Right lobe of liver (tissue), 6 donors: ENCODE measurements at regions not wholly inside any gene's neighbourhood (a gene's known extent, or its start where the extent isn't known, plus 50 kb on each side); places are given as distances from the start of the nearest gene placed in this dataset.

ENCODE experiments used
- ATAC-seq, 4 donors: fragments of 200-7000 bp; cut with Tn5 transposase; one replicate each; pipeline ENCODE4 v1.9.1; 2020; ENCODE audit warnings: mild to moderate bottlenecking in 4 of 4, moderate library complexity in 4 of 4
- DNase-seq, 3 donors: peaks; one replicate each; pipeline ENCODE4 v3.0.0-alpha.2; 2020
- H3K27ac ChIP-seq, 3 donors: fragments of 200-600 bp; one replicate each; pipeline ENCODE4 v1.8.0; 2022
- H3K27me3 ChIP-seq, 2 donors: fragments of 200-600 bp; one replicate each; pipeline ENCODE4 v1.8.0; 2022
- H3K36me3 ChIP-seq, 4 donors: fragments of 200-600 bp; sonication (generic) in 1 of 4; one replicate each; pipeline versions ENCODE4 v1.5.1 to v1.8.0; 2017 to 2022; ENCODE audit warnings: control low read depth in 1 of 4
- H3K4me1 ChIP-seq, 4 donors: fragments of 200-600 bp; sonication (generic) in 1 of 4; one replicate each; pipeline versions ENCODE4 v1.5.1 to v1.8.0; 2017 to 2022; ENCODE audit warnings: control low read depth in 1 of 4
- H3K4me3 ChIP-seq, 3 donors: fragments of 200-600 bp; one replicate each; pipeline ENCODE4 v1.8.0; 2022
- H3K9me3 ChIP-seq, 4 donors: fragments of 200-600 bp; sonication (generic) in 1 of 4; one replicate each; pipeline versions ENCODE4 v1.5.1 to v1.8.0; 2017 to 2022; ENCODE audit warnings: control low read depth in 1 of 4
- POLR2A ChIP-seq: fragments of 450-650 bp; IDR thresholded peaks from one replicate; pipeline ENCODE4 v1.6.1; 2017; ENCODE audit warnings: antibody characterized with exemption, mild to moderate bottlenecking
- WGBS: methylation state at CpG from one replicate; pipeline ENCODE4 v1.1.6; 2018; ENCODE audit warnings: low coverage, low lambda C conversion rate; ENCODE audit not compliant: insufficient coverage; ENCODE audit errors: missing lambda C conversion rate; 5-methylcytosine and 5-hydroxymethylcytosine counted together
- intact Hi-C, 2 donors: fragments of 100-400 bp; cut with DNase I; formaldehyde crosslinking; loops; one replicate each; pipeline versions ENCODE4 v1.11.2 to v1.14.1; 2022
- TF ChIP-seq, protein P1 (sequence below), 4 donors: fragments of 200-600 bp in 3 of 4; fragments of 450-650 bp in 1 of 4; IDR thresholded peaks; one replicate each; pipeline versions ENCODE4 v1.5.1 to v1.8.0; 2016 to 2022; ENCODE audit warnings: antibody characterized with exemption in 4 of 4, mild to moderate bottlenecking in 2 of 4
- donor health status: DM: no; HTN: yes; CAD: no.
- donor health status: DM: no; HTN: no; CAD: no.
- donor health status: DM: no; HTN: no; CAD: no.
- donor health status: DM: no; HTN: yes; CAD: no.
- donor health status: DM: no; HTN: yes; CAD: no.

DNA sequence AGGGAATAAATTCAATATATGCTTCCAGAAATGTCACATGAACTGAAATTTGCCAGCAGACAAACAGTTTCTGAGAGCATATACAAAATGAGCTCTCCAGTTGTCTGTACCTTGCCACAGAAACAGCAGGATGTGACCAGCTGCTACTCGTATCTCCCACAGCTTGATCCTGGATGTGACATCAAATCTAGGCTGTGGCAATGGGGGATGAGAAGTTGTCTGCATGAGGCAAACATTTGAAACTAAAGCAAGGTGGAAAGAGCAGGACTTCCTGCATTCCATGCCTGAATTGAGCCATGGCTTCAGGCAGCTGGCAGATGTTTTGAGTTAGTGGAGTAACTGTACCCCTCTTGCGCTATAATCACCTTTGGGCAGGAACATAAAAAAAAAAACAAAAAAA, 1724.0 kb downstream of the RPA4 start:
- no peaks in the 10 kb centered on the region for H3K9me3 ChIP-seq
- ATAC-seq (no peak), DNase-seq (no peak)
- WGBS, result 41% methylated on average over 2 of the region's 2 CpGs
- no peaks in the 10 kb centered on the region for H3K36me3 ChIP-seq
- H3K27ac ChIP-seq, result no peak overlapping the region
- H3K4me1 ChIP-seq, result no peaks in the 10 kb centered on the region
- no peak for TF ChIP-seq POLR2A
- TF ChIP-seq, protein P1, sequence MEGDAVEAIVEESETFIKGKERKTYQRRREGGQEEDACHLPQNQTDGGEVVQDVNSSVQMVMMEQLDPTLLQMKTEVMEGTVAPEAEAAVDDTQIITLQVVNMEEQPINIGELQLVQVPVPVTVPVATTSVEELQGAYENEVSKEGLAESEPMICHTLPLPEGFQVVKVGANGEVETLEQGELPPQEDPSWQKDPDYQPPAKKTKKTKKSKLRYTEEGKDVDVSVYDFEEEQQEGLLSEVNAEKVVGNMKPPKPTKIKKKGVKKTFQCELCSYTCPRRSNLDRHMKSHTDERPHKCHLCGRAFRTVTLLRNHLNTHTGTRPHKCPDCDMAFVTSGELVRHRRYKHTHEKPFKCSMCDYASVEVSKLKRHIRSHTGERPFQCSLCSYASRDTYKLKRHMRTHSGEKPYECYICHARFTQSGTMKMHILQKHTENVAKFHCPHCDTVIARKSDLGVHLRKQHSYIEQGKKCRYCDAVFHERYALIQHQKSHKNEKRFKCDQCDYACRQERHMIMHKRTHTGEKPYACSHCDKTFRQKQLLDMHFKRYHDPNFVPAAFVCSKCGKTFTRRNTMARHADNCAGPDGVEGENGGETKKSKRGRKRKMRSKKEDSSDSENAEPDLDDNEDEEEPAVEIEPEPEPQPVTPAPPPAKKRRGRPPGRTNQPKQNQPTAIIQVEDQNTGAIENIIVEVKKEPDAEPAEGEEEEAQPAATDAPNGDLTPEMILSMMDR (IDR thresholded peaks at IDR 0.05), result no peak
- peaks cover 0 to 5% of the 10 kb centered on the region in 2 donors for H3K27me3 ChIP-seq
- intact Hi-C loops, result no loop called here
- no peak overlapping the region for H3K4me3 ChIP-seq

DNA sequence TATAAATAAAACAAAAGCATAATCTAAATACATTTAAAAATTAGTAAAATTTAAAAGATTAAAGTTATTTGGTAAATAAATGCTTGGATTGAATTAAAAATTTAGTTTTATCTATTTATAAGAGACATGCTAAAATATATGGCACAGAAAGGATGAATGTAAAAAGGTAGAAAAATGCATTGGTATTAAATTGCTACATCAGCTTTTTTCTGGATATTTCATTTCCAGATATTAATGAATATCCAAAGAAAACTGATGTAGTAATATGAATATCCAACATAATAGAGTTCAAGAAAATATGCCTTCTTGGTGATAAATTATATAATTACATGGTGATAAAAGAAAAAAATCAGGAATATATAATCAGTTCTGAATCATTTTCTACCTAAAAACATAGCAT, 1743.9 kb downstream of the RPA4 start:
- H3K27me3 ChIP-seq, result no peaks in the 10 kb centered on the region
- DNase-seq (no peak), ATAC-seq (no peak)
- H3K27ac ChIP-seq, result no peak overlapping the region
- H3K4me1 ChIP-seq, result no peaks in the 10 kb centered on the region
- H3K9me3 ChIP-seq, result no peaks in the 10 kb centered on the region
- H3K4me3 ChIP-seq, result no peak overlapping the region
- TF ChIP-seq, protein P1 (IDR thresholded peaks at IDR 0.05), result no peak
- TF ChIP-seq POLR2A, result no peak
- intact Hi-C loops, result no loop called here
- no peaks in the 10 kb centered on the region for H3K36me3 ChIP-seq

DNA sequence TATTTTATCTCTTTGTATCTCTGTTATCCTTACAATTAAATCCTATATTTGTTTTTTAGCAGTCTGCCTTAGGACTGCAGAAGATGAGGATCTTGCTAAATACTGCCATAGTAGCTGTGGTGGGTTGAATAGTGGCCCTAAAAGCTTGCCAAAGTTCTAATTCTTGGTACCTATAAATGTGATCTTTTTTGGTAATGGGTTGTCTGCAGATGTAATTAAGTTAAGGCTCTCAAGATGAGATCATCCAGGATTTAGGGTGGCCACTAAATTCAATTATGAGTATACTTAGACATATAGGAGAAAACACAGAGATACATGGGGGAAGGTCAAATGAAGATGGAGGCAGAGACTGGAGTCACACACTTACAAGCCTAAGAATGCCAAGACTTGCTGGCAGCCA, 1753.7 kb downstream of the RPA4 start:
- intact Hi-C loops, result no loop called here
- H3K27me3 ChIP-seq, result no peaks in the 10 kb centered on the region
- no peak for ATAC-seq

DNA sequence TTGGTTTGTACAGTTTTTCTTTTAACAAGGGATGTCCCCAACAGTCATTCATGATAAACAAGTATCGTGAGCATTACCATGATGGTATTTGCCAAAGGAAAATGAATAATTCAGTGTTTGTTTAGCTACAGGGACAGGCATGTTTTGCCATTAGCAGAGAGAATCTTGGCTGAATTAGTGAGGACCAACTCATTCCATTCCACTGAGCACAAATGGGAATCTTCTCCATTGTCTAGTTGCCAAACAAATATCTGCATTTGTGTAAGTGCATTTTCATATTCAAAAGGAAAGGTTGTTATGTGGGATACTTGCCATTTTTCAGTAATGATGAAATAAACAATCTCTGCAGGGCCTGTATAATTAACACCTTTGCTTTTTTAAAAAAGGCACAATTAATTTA, 1762.6 kb downstream of the RPA4 start:
- Histone ChIP-seq H3K36me3 (no peaks in the 10 kb centered on the region), H3K27me3 (peaks cover 0 to 4% of the 10 kb centered on the region in 2 donors), H3K9me3 (no peaks in the 10 kb centered on the region), H3K27ac (no peak overlapping the region), H3K4me1 (no peaks in the 10 kb centered on the region), H3K4me3 (no peak overlapping the region)
- WGBS, result 57% methylated on average over 1 of the region's 1 CpG
- intact Hi-C loops, result no loop called here
- ATAC-seq (no peak), DNase-seq (no peak)
- TF ChIP-seq, protein P1 (IDR thresholded peaks at IDR 0.05), result no peak

More for the DNA sequence above, 1753.7 kb downstream of the RPA4 start:
- H3K27ac ChIP-seq, result no peak overlapping the region
- H3K36me3 ChIP-seq, result no peaks in the 10 kb centered on the region
- no peaks in the 10 kb centered on the region for H3K9me3 ChIP-seq
- no peak for TF ChIP-seq POLR2A
- TF ChIP-seq, protein P1 (IDR thresholded peaks at IDR 0.05), result no peak
- H3K4me1 ChIP-seq, result no peaks in the 10 kb centered on the region
- DNase-seq, result no peak
- H3K4me3 ChIP-seq, result no peak overlapping the region

DNA sequence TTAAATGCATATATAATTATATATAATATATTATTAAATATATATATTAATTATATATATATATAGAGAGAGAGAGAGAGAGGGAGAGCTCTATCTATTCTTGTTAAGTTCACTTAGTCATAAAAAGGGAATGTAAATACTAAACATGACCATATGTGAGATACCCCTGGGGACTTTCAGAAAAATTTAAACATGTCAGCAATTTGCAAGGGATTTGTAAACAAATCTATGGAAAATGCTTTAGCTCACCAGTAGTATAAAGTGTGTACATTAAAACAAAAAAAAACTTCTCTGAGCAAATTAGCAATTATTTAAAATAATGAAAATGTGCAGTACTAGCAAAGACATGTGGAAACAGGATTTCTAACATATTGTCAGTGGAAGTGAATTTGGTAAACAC, 1755.5 kb downstream of the PCDH19 start:
- no peaks in the 10 kb centered on the region for H3K4me1 ChIP-seq
- H3K27ac ChIP-seq, result no peak overlapping the region
- intact Hi-C loops, result no loop called here
- no peaks in the 10 kb centered on the region for H3K9me3 ChIP-seq
- H3K36me3 ChIP-seq, result no peaks in the 10 kb centered on the region
- TF ChIP-seq, protein P1 (IDR thresholded peaks at IDR 0.05), result no peak
- no peak for TF ChIP-seq POLR2A
- ATAC-seq (no peak), DNase-seq (no peak)
- no peaks in the 10 kb centered on the region for H3K27me3 ChIP-seq
- H3K4me3 ChIP-seq, result no peak overlapping the region
